Hypothalamus (tissue), 51 donors: ENCODE measurements at regions not wholly inside any gene's neighbourhood (a gene's known extent, or its start where the extent isn't known, plus 50 kb on each side); places are given as distances from the start of the nearest gene placed in this dataset.
"Not testable (repeated sequence)": the region's sequence is repeated elsewhere in the genome, so short reads cannot be mapped to it uniquely, and the experiment has no call there.

Experiments used
- DNase-seq, 51 donors: peaks; one replicate each; lab custom pipeline; 2025; lab: John Stamatoyannopoulos, UW

DNA sequence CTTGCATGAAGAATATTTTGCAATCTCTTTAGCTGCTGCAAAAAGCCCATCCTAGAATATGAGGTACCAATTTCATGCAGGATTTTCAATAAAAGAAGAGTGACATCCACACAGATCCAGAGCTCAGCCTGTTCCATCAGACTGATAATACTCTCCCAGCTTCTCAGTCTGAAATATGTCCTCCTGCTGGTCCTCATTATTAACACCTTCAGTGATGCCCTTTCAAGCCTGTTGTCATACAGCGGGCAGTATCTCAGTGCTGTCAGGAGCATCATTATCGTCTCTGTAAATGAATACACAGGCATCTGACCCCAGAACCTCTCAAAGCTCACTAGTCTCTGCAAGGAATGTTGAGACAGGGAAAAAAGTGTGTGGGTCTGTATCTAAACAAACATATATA, 1387.8 kb downstream of the OTOL1 start:
- DNase-seq, result no peak

DNA sequence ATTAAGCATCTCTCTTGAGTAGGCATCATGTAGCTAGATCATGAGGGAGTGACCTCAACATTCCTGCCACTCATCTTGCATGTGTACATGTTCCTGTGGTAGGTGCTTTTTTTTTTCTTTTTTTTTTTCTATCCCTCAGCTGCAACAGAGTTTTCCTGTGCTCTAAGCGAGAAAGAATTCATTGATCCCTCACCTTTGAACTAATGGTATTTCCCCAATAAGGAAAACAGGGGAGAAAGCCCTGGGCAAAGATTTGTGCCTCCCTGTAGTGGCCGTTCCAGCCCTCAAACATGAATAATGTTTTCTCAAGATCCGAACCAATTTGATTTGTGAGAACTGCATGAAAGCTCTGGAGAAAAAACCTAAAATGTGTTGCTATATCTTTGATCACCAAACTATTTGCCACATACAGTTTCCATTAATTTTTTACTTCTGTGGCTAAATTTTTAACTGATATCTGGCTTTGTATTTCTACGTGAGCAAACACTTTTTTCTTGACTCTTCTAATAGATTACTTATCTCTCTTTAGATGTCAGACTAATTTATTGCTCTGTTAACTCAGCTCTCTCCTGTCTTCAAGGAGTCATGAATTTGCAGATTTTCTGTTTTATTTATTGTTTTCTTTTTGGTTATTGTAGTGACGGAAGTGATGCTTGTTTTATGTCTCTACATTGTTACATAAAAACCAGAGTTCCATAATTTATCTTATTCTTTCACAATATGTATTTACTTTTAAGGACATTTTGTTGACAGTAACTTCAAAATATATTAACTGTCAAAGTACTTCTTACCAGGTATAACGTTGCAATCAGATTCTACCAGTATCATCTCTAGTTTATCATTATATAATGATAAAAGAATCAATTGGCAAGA, 1396.5 kb downstream of the OTOL1 start:
- DNase-seq, result no peak

DNA sequence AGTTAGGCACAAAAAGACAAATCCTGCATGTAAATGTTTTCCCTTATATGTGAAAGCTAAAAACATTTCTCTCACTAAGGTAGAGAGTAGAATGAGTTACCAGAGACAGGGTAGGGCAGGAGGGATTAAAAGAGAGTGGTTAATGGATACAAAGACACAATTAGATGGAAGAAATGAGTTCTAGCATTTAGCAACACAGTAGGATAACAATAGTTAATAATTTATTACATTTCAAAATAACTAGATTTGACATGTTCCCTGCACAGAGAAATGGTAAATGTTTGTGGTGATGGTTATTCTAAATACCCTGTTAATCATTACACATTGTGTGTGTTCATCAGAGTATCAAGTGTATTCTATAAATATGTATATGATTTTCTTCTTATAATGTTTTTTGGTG, 1400.7 kb downstream of the OTOL1 start:
- DNase-seq, result no peak

DNA sequence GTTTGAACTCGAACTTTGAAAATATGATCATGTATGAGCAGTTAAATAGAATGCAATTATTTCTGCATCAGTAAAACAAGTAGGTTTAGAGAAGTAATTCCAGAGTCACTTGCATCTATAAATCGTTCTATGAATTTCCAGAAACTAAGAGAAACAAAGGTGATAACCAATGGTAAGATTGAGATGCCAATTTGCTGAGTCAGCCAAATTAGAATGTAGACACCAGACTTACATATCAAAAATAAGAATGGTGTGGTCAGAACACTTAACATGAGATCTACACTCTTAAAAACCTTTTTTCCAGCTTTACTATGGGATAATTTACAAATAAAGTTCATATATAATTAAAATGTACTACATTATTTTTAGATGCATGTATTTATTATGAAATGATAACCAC, 1435.9 kb downstream of the OTOL1 start:
- DNase-seq, result no peak

DNA sequence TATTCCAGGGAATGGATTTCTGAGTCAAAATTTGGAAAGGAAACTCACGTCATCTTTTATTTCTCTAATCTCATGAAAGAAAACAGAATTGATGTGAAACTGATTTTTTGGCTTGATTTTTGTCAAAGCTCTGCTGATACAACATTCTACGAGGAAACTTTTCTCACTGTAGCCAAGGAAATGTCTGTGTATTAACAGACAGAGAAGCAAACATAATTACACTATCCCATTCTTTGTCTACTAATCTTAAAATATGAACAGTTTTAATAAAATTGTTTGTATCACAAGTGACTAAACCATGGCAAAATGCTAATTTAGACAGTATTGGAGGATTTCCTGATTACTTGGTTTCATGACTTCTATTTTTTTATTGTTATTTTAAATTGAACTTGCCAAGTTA, 1437.0 kb downstream of the OTOL1 start:
- no peak for DNase-seq

DNA sequence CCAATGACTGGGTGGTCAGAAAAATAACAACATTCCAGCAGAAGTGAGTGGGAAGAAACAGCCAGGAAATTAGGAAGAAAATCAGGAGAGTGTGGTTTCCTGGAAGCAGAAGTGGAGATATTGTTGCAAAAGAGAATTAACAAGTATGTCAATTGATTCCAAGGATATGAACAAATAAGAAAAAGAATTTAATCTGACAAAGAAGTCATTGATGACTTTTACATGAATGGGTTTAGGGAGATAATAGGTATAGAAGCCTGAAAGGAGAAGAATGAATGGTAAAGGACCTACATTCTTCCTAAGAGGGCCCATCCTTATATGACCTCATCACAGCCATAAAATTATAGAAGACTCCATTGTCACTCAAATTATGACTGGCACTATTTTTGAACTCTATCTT, 1440.1 kb downstream of the OTOL1 start:
- no peak for DNase-seq

DNA sequence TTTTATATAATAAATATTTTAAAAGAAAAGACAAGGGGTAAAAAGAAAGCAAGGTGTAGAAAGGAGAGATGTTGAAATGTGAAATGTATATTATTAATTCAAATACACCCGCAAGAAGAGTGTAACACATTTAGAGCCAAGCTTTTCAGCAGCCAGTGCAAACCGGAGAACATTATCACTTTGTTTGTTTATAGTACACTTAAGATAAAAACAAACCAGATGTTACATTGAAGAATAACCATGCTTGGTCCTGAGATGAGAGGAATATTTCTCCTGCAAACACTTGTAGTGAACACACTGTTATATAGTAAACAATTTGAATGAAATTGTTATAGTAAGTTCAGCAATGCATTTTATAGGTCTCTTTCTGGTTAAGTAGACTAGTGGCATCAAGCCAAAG, 1441.5 kb downstream of the OTOL1 start:
- DNase-seq, result no peak

DNA sequence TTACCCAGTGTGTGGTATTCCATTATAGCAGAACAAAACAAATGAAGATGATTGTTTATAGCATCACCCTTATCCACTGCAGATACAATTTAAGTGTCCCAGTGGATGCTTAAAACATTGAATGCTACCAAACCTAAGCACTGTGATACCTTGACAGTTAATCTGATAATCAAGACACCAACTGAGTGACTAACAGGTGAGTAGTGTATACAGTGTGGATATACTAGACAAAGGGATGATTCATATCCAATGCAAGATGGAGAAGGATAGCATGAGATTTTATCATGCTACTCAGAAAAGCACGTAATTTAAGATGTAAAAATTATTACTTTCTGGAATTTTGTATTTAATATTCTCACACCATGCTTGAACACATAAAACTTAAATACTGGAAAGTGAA, 1449.0 kb downstream of the OTOL1 start:
- DNase-seq, result no peak

DNA sequence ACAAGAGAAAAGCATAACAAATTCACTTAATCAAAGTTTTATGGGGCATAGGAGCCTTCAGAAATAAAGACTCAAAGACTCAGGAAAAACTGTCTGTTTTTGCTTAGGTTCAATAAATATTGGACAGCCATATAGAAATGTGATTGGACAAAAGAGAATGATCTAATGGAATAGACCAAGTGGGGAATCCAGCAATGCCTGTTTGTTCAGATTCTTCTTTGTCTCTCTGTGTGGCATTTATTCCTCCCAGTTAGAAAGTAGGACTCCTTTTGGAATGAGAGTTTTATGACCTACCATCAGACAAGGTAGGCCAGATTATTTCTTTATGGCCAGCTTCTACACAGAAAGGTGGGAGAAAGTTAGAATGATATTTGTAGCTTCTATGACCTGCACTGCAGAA, 1460.1 kb downstream of the OTOL1 start:
- DNase-seq, result no peak

DNA sequence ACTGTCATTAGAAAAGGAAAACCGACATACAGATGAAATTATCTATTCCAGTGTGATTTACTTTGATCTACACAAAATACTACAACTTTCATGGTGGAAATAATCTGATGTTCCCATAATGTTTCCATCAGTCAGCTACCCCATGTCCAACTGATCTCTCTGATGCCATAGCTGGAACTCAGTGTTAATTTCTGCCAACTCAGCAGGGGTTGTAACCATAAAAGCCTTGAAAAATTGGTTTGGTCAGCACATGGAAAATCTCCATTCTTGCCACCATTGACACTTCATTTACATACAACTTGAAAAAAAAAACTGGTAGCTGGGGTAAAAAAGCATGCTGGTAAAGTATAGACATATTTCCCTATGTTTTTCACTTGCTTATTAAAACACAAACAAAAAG, 1463.7 kb downstream of the OTOL1 start:
- no peak for DNase-seq

DNA sequence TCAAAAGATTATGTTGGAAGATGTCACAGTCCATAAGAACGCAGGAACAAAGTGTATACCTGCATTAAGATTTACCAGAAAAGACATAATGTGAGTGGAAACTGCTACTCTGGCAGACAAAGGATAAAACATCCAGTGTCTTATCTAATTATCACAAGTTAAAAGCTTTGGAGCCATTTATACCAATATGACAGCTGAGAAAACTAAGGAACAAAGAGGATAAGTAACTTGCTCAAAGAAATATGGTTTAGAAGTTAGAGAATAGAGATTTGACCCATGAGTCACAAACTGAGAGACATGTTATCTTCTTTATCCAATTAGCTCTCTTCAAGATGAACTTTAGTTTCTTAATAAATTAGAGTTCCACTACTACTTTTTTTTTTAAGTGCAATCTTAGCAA, 1473.7 kb downstream of the OTOL1 start:
- DNase-seq, result no peak

DNA sequence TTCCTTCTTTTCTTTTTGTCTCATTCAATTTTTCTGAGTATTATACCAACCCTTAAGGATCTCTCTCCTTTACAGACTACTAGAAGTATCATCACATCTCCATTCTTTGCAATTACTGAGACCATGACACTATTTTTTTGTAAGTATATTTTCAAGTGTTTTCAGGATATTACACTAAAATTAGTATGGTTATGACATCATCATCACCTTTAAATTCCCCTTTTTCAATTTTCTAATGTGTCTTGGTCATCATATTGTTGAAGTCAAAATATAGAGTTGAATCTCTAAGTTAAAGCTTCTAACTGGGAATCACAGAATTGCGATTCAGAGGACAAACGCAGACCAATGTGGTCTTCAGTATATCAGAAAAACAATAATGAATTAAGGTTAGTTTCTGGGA, 1475.1 kb downstream of the OTOL1 start:
- DNase-seq, result no peak

DNA sequence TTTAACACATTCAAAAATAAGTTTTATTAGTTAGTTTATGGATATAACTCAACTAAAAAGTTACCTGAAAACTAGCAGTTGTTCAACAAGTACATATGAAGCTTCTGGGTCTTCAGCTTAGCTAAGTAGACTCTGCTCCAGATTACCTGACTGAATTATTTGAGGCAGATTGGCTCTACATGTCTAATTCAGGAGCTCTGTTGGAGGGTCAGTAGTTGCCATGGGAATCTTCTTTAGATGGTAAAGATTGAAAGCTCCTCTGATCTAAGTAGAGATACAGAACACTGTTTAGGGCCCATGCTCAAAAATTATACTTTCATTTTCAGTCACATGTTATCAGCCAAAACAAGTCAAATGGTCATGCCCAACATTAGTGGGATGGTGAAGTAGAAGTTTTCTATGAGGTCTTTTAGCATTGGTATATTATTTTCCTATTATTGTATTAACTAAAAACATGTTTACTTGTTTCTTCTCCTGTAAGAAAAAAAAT, 1476.9 kb downstream of the OTOL1 start:
- no peak for DNase-seq

DNA sequence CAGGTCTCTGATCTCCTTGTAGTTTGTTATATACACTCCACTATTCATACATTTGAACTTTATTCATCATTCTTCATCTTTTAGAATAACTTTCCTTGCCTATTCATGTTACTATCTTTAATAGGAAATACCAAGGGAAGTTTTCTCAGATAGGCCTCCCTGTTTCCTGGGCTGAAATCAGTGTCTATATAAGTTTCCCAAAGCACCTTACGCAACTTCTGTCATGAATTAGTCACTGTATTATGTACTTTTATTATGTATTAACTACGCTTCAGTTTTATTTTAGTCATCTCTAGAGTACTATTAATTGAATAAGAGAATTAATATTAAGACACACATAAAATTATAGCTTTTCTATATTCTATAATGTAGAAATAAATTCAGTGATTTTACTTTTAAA, 1481.5 kb downstream of the OTOL1 start:
- DNase-seq, result no peak

DNA sequence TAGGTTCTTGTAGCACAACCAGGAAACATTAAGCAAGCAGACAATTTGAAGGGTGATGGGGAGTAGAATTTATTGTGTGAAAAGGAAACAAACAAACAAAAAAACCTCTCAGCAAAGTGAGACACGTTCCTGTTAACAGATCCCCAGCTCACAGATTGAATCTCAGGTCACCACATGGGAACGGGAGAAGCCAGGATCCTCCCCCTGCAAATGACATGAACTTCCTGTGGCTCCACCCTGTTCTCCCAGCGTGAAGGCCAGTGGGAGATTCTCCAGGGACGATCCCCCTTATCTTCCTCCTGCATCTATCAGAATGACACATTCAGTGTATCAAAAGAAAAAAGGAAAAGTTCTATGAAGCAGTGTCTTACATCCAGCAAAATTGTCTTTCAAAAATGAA, 1488.1 kb downstream of the OTOL1 start:
- DNase-seq, result no peak

DNA sequence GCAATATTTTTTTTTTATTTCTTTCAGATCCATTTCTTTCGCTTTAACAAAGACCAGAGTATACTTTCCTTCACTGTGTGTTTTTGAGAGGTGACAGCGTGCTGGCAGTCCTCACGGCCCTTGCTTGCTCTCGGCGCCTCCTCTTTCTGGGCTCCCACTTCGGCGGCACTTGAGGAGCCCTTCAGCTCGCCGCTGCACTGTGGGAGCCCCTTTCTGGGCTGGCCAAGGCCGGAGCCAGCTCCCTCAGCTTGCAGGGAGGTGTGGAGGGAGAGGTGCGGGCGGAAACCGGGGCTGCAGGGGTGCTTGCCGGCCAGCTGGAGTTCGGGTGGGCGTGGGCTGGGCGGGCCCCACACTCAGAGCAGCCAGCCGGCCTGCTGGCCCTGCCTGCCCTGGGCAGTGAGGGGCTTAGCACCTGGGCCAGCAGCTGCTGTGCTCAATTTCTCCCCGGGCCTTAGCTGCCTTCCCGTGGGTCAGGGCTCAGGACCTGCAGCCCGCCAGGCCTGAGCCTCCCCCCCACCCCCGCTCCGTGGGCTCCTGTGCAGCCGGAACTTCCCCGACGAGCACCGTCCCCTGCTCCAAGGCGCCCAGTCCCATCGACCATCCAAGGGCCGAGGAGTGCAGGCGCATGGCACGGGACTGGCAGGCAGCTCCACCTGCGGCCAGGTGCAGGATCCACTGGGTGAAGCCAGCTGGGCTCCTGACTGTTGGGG, 1490.6 kb downstream of the OTOL1 start:
- not testable (repeated sequence) for DNase-seq

DNA sequence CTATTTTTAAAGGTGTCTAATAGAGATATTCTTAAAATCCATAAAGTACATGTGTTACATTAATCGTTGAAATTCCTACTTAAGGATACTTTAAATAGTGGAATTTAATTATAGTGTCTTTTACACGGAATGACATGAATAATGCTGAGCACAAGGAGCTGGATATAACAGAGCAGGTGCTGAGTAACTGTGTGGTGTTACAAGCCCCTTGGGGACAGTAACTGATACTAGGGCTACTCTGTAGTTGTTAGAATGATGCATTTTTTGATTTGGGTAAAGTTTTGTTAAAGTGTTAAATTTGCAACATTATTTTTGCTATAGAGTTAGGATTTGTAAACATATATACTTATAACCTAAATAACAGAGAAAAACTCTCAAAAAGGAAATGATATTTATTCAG, 1496.1 kb downstream of the OTOL1 start:
- no peak for DNase-seq

DNA sequence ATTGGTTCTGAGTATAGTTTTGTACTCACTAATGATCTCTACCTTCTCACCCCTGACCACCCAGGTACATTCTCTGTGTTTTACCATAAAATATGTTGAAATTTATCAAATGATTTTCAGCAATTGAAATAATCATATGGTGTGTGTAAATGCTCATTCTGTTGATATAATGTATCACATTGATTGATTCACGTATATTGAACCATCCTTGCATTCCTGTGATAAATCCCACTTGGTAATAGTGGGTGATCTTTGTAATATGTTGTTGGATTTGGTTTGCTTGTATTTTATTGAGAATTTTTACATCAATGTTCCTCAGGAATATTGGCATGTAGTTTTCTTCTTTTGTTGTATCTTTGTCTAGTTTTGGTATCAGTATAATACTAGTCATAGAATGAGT, 1497.6 kb downstream of the OTOL1 start:
- DNase-seq, result no peak

DNA sequence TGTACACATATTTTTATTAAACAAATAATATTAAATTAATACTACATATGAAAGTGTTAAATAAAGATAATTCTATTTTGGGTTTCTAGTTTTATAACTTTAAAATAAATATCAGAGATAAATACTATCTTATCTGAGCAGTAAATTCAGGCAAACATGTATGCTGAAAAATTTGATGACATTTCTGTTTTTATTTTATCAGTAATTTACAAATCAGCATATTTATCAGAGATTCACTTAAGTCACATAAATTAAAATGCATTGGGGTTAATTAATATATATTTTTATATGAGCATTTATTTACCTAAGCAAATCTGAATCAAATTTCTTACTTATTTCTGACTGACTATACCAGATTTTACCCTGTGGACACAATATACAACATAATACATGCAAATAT, 1499.8 kb downstream of the OTOL1 start:
- DNase-seq, result no peak

DNA sequence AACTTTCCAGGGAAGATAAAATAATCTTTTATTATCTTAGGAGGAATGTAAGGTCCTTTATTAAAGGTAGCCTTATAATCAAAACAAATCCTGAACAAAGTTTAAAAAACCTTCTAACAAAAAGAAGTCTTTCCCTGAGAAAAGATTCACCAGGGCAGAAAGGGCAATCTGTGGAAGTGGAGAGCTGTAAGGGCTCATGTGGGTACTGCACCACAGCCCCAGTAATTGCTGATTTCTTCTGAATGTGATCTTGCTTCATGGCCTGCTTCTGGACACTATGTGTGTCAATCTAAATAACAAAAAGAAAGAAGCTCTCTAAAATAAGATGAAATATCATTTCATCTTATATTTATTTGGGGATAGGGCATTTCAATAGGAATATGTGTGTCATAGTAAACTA, 1501.6 kb downstream of the OTOL1 start:
- DNase-seq, result no peak

DNA sequence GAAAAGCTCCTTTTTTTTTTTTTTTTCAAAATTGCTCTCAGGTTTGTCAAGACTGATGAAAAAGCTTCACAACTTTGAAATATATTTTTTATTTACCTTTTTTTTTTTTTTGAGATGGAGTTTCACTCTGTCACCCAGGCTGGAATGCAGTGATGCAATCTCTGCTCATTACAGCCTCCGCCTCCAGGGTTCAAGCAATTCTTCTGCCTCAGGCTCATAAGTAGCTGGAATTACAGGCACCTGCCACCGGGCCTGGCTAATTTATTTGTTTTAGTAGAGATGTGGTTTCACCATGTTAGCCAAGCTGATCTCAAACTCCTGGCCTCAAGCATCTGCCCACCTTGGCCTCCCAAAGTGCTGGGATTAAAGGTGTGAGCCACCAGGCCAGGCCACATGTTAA, 1515.0 kb downstream of the OTOL1 start:
- no peak for DNase-seq

DNA sequence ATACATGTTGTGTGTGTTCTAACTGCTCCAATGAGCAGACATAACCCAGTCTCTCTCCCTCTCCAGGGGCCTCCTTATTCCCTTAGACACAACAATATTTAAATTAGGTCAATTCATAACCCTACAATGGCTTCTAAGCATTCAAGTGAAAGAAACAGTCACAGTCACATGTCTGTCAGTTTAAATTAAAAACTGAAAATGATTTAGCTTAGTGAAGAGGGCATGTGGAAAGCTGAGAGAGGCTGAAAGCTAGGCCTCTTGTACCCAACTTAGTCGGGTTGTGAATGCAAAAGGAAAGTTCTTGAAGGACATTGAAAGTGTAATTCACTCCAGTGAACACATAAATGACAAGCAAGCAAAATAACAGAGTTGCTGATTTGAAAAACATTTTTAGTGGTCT, 1519.6 kb downstream of the OTOL1 start:
- DNase-seq, result no peak
